Left lobe of liver (tissue), 2 donors: ENCODE measurements at regions not wholly inside any gene's neighbourhood (a gene's known extent, or its start where the extent isn't known, plus 50 kb on each side); places are given as distances from the start of the nearest gene placed in this dataset.

Source experiments
- ATAC-seq: fragments of 200-7000 bp; cut with Tn5 transposase; one replicate; pipeline ENCODE4 v1.9.1; 2020; ENCODE audit warnings: mild to moderate bottlenecking, moderate library complexity
- DNase-seq: peaks from one replicate; pipeline ENCODE4 v3.0.0-alpha.2; 2020; ENCODE audit warnings: low spot score
- donor health status: DM: no; HTN: no; CAD: no; lungs with moderate emphysema.
- donor health status: DM: no; HTN: yes; CAD: no.

DNA sequence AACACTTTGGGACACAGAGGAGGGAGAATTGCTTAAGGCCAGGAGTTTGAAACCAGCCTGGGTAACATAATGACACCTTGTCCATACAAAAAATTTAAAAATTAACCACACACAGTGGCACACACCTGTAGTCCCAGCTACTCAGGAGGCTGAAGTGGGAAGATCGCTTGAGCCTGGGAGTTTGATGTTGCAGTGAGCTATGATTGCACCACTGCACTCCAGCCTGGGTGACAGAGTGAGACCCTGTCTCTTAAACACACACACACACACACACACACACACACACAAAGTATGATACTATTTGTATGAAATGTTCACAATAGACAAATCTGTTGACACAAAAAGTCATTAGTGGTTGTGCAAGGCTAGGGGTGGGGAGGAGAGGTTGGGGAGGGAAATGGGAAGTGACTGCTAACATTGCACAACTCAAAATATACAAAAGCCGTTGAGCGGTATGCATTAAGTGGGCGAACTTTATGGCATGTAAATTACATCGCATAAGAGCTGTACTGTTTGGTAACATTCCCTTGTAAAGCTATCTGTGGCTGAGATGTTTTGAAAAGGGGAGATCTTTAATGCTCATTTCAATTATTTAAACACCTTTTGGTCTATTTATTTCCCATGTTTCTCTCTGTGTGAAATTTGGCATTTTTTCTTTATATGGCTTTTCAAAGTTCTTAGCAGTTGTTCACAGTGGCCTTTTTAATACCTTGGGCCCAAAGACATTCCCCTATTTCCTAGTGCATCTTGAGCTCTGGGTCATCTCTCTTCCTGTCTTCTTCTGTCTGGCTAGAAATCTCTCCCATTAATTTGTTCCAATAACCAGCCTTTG lies 58.9 kb upstream of the ZNF516 start:
- no peak for DNase-seq
- ATAC-seq, result peak; percentile 89

DNA sequence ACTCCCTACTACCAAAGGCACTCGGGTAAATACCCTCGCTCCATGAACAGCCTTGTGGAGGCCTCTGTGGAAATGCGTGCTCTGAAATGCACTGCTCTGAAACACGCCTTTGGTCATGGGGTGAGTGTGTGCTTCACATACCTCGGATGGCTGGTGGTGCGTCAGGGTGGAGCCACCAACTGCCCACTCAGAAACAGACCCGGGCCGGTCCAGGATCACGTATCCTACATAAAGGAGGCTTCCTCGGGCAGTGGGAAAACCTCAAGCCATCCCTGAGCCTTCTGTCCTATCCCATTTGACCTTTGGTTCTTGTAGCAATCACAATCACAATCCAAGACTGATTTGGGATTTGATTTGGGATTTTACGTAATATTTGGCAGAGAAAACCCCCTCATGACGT lies 53.5 kb upstream of the ZNF516 start:
- no peak for ATAC-seq
- DNase-seq, result no peak

DNA sequence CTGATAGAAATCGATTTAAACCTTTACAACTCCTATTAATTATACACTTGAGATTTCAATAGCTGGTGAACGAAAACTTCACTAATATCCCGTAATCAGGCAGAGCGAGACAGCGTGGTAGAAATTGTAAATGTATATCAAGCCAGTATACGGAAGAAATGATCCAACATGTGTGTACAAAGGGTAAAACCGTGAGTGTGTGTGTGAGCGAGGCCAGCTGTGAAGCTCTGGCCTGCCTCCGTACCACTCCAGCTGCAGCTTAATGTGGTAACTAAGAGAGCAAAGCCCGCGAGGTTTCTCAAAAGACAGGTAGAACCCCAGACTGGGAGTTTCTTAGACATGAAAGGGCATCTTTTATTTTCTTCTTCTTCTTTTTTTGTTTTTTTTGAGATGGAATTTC lies 52.3 kb upstream of the ZNF516 start:
- DNase-seq (no peak), ATAC-seq (no peak)

DNA sequence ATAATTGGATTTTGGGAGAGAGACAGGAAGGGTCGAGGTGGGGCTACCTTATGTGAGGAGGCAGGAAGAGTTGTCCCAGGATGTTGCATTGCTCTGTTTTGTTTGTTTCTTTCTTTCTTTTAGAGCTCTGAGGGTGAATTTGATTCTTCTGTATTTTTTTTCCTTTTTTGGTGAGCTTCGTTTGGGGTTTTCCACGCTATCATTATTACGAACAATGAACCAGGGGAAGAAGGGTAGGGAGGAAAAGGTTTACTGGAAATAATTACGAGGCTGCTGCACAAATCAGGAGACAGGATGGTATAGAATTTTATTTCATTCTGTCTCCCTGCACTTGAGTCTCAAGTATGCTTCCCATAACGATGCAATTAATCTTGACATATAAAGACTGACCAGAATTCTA lies 51.4 kb upstream of the ZNF516 start:
- DNase-seq (no peak), ATAC-seq (no peak)

DNA sequence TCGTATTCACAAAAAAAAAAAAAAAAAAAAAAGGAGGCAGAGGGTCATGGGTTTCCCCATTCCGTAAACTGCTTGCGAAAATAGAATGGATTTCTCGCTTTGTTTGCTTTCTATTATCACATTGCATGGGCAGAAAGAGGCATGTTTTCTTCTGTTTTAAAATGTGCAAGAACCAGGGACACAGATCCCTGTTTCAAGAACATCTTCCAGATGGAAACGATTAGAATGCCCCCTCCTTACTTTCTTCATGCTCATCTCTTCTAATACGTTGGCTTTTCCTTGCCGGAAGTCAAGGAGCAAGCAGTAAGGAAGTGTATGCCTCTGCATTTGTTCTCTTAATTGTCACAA lies 51.0 kb upstream of the ZNF516 start:
- DNase-seq (no peak), ATAC-seq (peak; percentile 30)

DNA sequence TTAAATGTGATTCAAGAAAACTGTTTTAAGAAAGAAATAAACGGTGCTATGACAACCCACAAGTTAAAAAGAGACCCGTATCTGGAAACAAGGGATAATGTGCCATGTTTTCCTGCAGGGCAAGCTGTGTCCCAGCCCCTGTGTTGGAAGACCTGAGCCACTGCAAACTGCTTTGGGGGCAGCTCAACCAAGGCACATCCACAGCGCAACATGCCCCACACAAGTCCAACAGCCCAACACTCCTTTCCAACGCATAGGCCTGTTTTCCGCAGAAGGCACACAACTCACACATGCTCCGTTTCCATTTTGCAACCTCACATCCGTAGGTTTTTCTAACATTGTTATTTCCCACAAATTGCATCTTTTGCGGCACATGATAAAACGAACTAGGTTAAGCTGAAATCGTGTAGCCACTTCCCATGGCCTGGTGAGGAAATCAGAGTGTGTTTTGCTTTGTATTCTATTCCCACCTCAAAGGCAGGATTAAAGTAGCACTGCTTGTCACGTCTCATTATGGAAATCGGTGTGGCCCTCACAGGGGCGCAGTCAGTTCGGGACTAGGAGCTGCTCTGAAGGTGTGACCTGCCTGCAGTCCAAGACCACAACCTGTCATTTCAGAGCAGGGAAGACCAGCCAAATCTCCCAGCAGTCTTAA lies 50.5 kb upstream of the ZNF516 start:
- no peak for DNase-seq
- no peak for ATAC-seq

DNA sequence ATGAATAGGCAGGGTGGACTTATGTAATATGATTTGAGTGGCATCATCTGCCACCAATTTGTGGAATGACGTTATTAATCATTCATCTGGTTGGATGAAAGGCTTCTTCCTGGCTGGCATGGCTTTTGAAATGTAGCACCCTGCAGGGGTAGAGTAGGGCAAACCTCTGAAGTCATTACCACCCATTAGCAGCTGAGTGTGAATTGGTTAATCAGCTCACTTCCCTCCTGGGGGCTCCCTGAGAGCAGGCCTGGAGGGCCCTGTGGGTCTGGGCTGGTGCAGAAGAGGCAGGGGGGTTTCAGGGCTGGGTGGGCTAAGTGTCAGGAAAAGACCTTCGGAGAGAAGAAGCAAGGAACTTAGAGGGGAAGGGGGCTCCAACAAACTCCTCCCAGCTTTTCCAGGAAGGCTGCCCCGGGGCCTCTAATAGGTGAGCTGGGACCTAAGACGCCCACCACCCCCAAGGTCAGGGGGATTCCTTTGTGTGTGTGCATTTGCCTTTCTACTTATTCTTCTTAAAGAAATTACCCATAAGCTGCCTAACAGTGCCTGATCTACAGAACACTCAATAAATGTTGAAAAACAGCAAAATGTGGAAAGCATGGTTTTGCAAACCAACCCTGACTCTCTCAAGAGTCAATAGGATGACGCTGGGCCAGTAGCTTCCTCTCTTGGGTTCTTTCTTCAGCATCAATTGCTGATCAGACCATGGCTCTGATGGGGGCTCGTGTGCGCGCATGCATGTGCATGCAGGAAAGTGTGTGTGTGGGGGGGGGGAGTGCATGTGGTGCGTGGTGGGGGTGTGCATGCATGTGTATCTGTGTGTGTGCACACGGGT lies 49.7 kb upstream of the ZNF516 start:
- DNase-seq, result no peak
- no peak for ATAC-seq
